ENCODE measurements at regions not wholly inside any gene's neighbourhood (a gene's known extent, or its start where the extent isn't known, plus 50 kb on each side); places are given as distances from the start of the nearest gene placed in this dataset.

- TF ChIP-seq JAZF1 (CRISPR knock-in tag; IDR thresholded peaks at IDR 0.05): no peak
- no peak for TF ChIP-seq CTCF (IDR thresholded peaks at IDR 0.05)
- no peak for TF ChIP-seq USF2 (CRISPR knock-in tag; IDR thresholded peaks at IDR 0.05)
- no peak for TF ChIP-seq GRHL2 (CRISPR knock-in tag; IDR thresholded peaks at IDR 0.05; ENCODE audit: insufficient replicate concordance, severe bottlenecking)
- no peak for TF ChIP-seq ZNF232 (CRISPR knock-in tag; IDR thresholded peaks at IDR 0.05)
- no peak for TF ChIP-seq PRDM15 (CRISPR knock-in tag; IDR thresholded peaks at IDR 0.05)
- TF ChIP-seq JUN (CRISPR knock-in tag; IDR thresholded peaks at IDR 0.05): no peak
- no peak for TF ChIP-seq SMAD3 (CRISPR knock-in tag; IDR thresholded peaks at IDR 0.05; ENCODE audit: borderline replicate concordance)
- no peak for TF ChIP-seq ATF2 (CRISPR knock-in tag; IDR thresholded peaks at IDR 0.05; ENCODE audit: borderline replicate concordance, low read depth)
- no peak for TF ChIP-seq ZNF512 (CRISPR knock-in tag; IDR thresholded peaks at IDR 0.05; ENCODE audit: borderline replicate concordance)
- TF ChIP-seq CREB1 (CRISPR knock-in tag; IDR thresholded peaks at IDR 0.05): no peak
- TF ChIP-seq ZMAT4 (CRISPR knock-in tag; IDR thresholded peaks at IDR 0.05): no peak
Observed at GRCh38 chr5:173668245-173668800, 51.9 kb upstream of the BOD1 start.

All from WTC11 (cell line).